GM19043 (cell line): ENCODE measurements at regions not wholly inside any gene's neighbourhood (a gene's known extent, or its start where the extent isn't known, plus 50 kb on each side); places are given as distances from the start of the nearest gene placed in this dataset.
"Not testable (repeated sequence)": the region's sequence is repeated elsewhere in the genome, so short reads cannot be mapped to it uniquely, and the experiment has no call there.

ENCODE experiments used
- ATAC-seq: cut with Tn5 transposase; IDR thresholded peaks from one replicate; pipeline ENCODE4 v1.9.1; 2021; ENCODE audit warnings: low read depth; ENCODE audit not compliant: unreplicated experiment

DNA sequence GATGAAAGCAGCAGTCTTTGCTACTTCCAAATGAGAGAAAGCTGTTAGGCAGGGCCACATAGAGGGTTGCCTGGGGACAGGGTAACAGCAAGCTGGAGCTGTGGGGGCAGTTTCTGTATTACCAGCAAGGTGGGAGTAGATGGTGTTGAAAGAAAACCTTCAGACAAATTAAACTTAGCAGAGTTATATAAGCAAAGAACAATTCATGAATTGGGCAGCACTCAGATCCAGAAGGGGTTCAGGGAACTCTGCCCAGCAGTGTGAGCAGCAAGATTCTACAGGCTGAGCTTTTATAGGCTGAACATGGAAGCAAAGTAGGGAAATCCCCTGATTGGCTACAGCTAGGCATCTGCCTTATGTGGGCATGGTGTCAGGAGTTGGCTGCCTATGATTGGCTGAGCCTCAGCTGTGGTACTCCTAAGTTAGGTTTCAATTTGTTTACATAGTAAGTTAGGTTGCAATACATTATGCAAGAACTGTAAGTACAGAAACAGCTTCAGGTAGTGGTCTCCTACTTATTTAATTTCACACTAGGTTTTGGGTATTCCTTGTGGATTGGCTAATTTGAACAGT lies 64.1 kb upstream of the TMPRSS2 start:
- ATAC-seq, result no peak

DNA sequence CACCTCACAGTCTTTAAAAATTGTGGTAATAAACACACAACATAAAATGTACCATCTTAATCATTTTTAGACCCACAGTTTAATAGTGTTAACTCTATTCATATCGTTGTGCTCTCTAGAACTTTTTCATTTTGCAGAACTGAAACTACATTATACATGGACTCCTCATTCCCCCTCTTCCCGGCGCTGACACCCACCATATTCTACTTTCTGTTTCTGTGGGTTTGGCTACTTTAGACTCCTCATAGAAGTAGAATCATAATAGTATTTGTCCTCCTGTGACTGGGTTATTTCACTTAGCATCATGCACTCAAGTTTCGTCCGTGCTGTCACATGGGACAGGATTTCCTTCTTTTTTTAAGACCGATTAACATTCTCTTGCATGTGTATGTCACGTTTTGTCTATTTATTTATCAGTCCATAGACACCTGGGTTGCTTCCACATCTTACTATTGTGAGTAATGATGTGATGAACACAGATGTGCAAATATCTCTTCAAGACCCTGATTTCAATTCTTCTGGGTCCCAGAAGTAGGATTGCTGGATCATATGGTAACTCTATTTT lies 62.9 kb upstream of the TMPRSS2 start:
- ATAC-seq, result peak; percentile 57

DNA sequence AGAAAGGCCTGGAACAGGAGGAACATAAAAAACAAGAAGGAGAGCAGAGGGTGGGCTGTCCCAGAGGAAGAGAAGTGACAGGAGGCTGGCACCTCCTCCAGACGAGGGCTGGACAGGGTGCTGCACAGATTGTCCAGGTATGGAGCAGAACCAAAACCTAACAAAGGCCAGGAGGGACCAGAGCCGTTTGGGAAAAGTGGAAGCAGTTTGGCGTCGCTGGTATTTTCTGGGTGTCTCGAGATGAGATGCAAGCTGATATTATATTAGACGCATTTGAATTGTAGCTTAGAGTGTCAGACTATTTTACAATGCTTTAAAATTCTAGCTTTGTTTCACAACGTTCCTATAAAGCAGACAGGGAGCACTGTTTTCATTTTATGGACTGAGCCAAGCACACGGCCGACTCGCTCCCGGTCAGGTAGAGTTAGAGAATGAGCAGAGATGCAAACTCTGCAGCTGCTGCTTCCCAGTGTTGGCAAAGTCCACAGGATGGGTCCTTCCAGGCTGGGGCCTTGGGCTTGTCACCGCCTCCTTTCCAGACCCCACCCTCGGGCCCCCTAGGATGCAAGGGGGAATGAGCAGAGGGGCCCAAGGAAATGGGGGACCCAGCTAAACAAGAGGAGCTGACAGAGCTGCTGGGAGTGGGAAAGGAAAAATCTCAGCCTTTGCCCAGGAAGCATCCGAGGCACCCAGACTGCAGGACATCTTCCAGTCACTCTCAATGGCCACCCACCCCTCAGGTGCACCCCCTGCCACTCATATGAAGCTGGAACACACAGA lies 60.8 kb upstream of the TMPRSS2 start:
- ATAC-seq, result no peak

- no peak for ATAC-seq
These were observed 60.0 kb upstream of the TMPRSS2 start for GRCh38 chr21:41567901-41568510.

DNA sequence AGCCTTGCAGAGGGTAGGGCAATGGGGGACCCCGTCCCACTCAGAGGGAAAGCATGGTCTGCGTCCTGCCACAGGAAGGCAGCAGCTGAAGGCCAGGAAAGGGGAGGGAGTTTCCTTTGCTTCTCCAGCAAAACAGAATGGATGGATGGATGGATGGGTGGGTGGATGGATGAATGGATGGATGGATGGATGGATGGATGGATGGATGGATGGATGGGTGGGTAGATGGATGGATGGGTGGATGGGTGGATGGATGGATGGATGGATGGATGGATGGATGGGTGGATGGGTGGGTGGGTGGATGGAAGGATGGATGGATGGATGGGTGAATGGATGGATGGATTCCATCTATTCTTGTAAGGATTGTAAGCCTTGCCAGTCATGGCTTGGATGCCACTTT lies 59.3 kb upstream of the TMPRSS2 start:
- not testable (repeated sequence) for ATAC-seq

- ATAC-seq, result no peak
These were observed 58.6 kb upstream of the TMPRSS2 start for GRCh38 chr21:41566500-41567014.

- no peak for ATAC-seq
These were observed 57.6 kb upstream of the TMPRSS2 start for GRCh38 chr21:41565550-41565949.

GRCh38 chr21:41564871-41565274 lies 56.9 kb upstream of the TMPRSS2 start:
- no peak for ATAC-seq

GRCh38 chr21:41562101-41563000 lies 54.4 kb upstream of the TMPRSS2 start:
- no peak for ATAC-seq

GRCh38 chr21:41561701-41562100 lies 53.7 kb upstream of the TMPRSS2 start:
- no peak for ATAC-seq

DNA sequence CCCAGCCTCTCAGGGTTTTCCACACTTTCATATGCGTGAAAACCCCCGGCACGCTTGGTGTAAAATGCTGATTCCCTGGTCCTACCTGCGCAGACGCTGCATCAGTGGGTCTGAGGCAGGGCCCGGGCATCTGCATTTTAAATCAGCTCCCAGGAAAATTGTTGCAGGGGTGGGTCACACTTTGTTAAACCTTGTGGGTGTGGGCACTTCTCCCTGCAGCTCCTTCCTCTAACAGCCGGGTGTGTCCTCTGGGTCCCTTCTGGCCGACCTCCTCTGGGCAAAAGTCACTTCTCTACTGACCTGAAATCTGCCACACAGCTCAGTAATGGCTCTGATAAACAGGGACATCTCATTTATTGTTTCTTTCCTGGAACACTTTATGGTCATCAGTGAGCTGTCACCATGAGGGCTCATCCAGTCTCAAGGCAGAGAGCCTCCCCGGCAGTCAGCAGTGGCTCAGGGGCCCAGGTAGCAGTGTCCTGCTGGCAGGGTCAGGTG lies 52.8 kb upstream of the TMPRSS2 start:
- no peak for ATAC-seq

GRCh38 chr21:41559658-41560631 lies 52.0 kb upstream of the TMPRSS2 start:
- no peak for ATAC-seq

GRCh38 chr21:41558842-41559241 lies 50.9 kb upstream of the TMPRSS2 start:
- ATAC-seq, result no peak

- no peak for ATAC-seq
These were observed 49.9 kb upstream of the TMPRSS2 start for GRCh38 chr21:41557884-41558283.
